ENCODE measurements at regions not wholly inside any gene's neighbourhood (a gene's known extent, or its start where the extent isn't known, plus 50 kb on each side); places are given as distances from the start of the nearest gene placed in this dataset.

- no peak overlapping the region for H3K4me2 ChIP-seq (ENCODE audit: unreplicated experiment)
- TF ChIP-seq EZH2phosphoT487 (IDR thresholded peaks at IDR 0.05; ENCODE audit: insufficient read depth, low read depth), result no peak
- no peak for TF ChIP-seq EZH2 (IDR thresholded peaks at IDR 0.05; ENCODE audit: insufficient read depth, poor library complexity, severe bottlenecking)
- H3K27me3 ChIP-seq (replicated peaks; ENCODE audit: insufficient read depth), result no peaks in the 10 kb centered on the region
- H3K9me2 ChIP-seq (ENCODE audit: insufficient read depth), result no peaks in the 10 kb centered on the region
- no peaks in the 10 kb centered on the region for H3K4me1 ChIP-seq (ENCODE audit: insufficient read depth)
- H3K4me3 ChIP-seq, result no peak overlapping the region
- H3K79me2 ChIP-seq (ENCODE audit: insufficient read depth), result no peaks in the 10 kb centered on the region
- 62% methylated on average over 3 of the region's 3 CpGs for WGBS, 2 experiments (ENCODE audit: low coverage in 1 of 2, low lambda C conversion rate in 2 of 2, missing lambda C conversion rate in 2 of 2)
- no peak overlapping the region for H3K27ac ChIP-seq
- no peaks in the 10 kb centered on the region for H3F3A ChIP-seq (ENCODE audit: insufficient read depth)
- no peak overlapping the region for H3K9ac ChIP-seq
- no peaks in the 10 kb centered on the region for H4K20me1 ChIP-seq (ENCODE audit: insufficient read depth)
- no peaks in the 10 kb centered on the region for H3K36me3 ChIP-seq (ENCODE audit: low read depth)
- DNase-seq, result no peak
- H2AFZ ChIP-seq, result no peak overlapping the region
- in situ Hi-C loops (cut with MboI), result no loop called here
- no peaks in the 10 kb centered on the region for H3K9me3 ChIP-seq (ENCODE audit: low read depth)
These were observed 85.9 kb downstream of the SKA1 start for GRCh38 chr18:50460716-50461115.

- no peaks in the 10 kb centered on the region for H3K79me2 ChIP-seq (ENCODE audit: insufficient read depth)
- no peaks in the 10 kb centered on the region for H3K9me3 ChIP-seq (ENCODE audit: low read depth)
- H3K4me3 ChIP-seq, result no peak overlapping the region
- H4K20me1 ChIP-seq (ENCODE audit: insufficient read depth), result no peaks in the 10 kb centered on the region
- no peak for TF ChIP-seq EZH2 (IDR thresholded peaks at IDR 0.05; ENCODE audit: insufficient read depth, poor library complexity, severe bottlenecking)
- H3K4me2 ChIP-seq (ENCODE audit: unreplicated experiment), result no peak overlapping the region
- no peak for DNase-seq
- no peak overlapping the region for H3K9ac ChIP-seq
- H3K27ac ChIP-seq, result no peak overlapping the region
- no peaks in the 10 kb centered on the region for H3K9me2 ChIP-seq (ENCODE audit: insufficient read depth)
- no peak overlapping the region for H2AFZ ChIP-seq
- H3K27me3 ChIP-seq (replicated peaks; ENCODE audit: insufficient read depth), result no peaks in the 10 kb centered on the region
- H3F3A ChIP-seq (ENCODE audit: insufficient read depth), result no peaks in the 10 kb centered on the region
- H3K36me3 ChIP-seq (ENCODE audit: low read depth), result no peaks in the 10 kb centered on the region
- no peaks in the 10 kb centered on the region for H3K4me1 ChIP-seq (ENCODE audit: insufficient read depth)
- in situ Hi-C loops (cut with MboI), result no loop called here
These were observed 86.4 kb downstream of the SKA1 start for GRCh38 chr18:50461251-50461650.

- no peaks in the 10 kb centered on the region for H3K9me2 ChIP-seq (ENCODE audit: insufficient read depth)
- H3K27ac ChIP-seq, result no peak overlapping the region
- H3K27me3 ChIP-seq (replicated peaks; ENCODE audit: insufficient read depth), result no peaks in the 10 kb centered on the region
- DNase-seq, result no peak
- H3F3A ChIP-seq (ENCODE audit: insufficient read depth), result no peaks in the 10 kb centered on the region
- no peaks in the 10 kb centered on the region for H3K4me1 ChIP-seq (ENCODE audit: insufficient read depth)
- no peak overlapping the region for H2AFZ ChIP-seq
- no peaks in the 10 kb centered on the region for H3K9me3 ChIP-seq (ENCODE audit: low read depth)
- no peaks in the 10 kb centered on the region for H4K20me1 ChIP-seq (ENCODE audit: insufficient read depth)
- no peak overlapping the region for H3K9ac ChIP-seq
- no peaks in the 10 kb centered on the region for H3K79me2 ChIP-seq (ENCODE audit: insufficient read depth)
- in situ Hi-C loops (cut with MboI), result no loop called here
- WGBS, 2 experiments (ENCODE audit: low coverage in 1 of 2, low lambda C conversion rate in 2 of 2, missing lambda C conversion rate in 2 of 2), result 33 to 38% methylated on average over 7 of the region's 7 CpGs
- no peak overlapping the region for H3K4me3 ChIP-seq
- no peaks in the 10 kb centered on the region for H3K36me3 ChIP-seq (ENCODE audit: low read depth)
- no peak overlapping the region for H3K4me2 ChIP-seq (ENCODE audit: unreplicated experiment)
- TF ChIP-seq EZH2 (IDR thresholded peaks at IDR 0.05; ENCODE audit: insufficient read depth, poor library complexity, severe bottlenecking) (no peak), EZH2phosphoT487 (IDR thresholded peaks at IDR 0.05; ENCODE audit: insufficient read depth, low read depth) (no peak)
These were observed 90.6 kb downstream of the SKA1 start for GRCh38 chr18:50465211-50466153.

- no peaks in the 10 kb centered on the region for H4K20me1 ChIP-seq (ENCODE audit: insufficient read depth)
- no peak overlapping the region for H3K27ac ChIP-seq
- no peak for DNase-seq
- in situ Hi-C loops (cut with MboI), result no loop called here
- H2AFZ ChIP-seq, result no peak overlapping the region
- no peaks in the 10 kb centered on the region for H3K4me1 ChIP-seq (ENCODE audit: insufficient read depth)
- H3K27me3 ChIP-seq (replicated peaks; ENCODE audit: insufficient read depth), result no peaks in the 10 kb centered on the region; the same call in 1 of the 2 replicates
- H3K79me2 ChIP-seq (ENCODE audit: insufficient read depth), result no peaks in the 10 kb centered on the region
- no peak overlapping the region for H3K4me3 ChIP-seq
- H3F3A ChIP-seq (ENCODE audit: insufficient read depth), result no peaks in the 10 kb centered on the region
- H3K9me3 ChIP-seq (ENCODE audit: low read depth), result no peaks in the 10 kb centered on the region
- H3K9ac ChIP-seq, result no peak overlapping the region
- no peaks in the 10 kb centered on the region for H3K36me3 ChIP-seq (ENCODE audit: low read depth)
- no peak overlapping the region for H3K4me2 ChIP-seq (ENCODE audit: unreplicated experiment)
- TF ChIP-seq EZH2 (IDR thresholded peaks at IDR 0.05; ENCODE audit: insufficient read depth, poor library complexity, severe bottlenecking) (no peak), EZH2phosphoT487 (IDR thresholded peaks at IDR 0.05; ENCODE audit: insufficient read depth, low read depth) (no peak)
- no peaks in the 10 kb centered on the region for H3K9me2 ChIP-seq (ENCODE audit: insufficient read depth)
These were observed 91.8 kb downstream of the SKA1 start for GRCh38 chr18:50466634-50467033.

Measured in GM23248 (cell line).